ENCODE measurements at regions not wholly inside any gene's neighbourhood (a gene's known extent, or its start where the extent isn't known, plus 50 kb on each side); places are given as distances from the start of the nearest gene placed in this dataset.

DNA sequence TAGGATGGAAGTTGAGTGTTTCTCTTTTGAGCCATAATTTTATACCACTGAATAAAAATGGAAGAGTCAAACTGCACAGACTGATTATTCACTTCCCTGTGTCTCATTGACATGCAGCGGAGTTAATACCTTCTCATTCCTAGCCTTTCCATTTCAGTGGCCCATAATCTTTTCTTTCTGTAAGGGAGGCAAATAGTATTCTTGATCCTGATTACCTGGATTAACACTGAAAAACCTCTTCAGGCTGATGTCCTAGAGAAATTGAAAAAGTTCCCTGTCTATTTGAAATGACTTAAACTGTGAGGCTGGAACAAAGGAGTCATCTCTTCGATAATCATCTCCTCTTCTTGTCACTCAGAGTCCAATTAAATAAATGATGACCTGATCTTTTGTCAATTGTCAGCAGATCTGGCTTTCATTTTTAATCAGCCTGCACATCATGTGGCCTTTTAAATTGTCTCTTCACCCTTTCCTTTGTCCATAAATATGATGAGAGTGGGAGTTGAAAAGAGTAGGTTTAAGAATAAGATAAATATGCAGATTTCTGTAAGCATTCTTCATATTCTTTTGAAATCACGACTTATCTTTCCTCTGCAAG, 713.0 kb downstream of the EPM2A start:
- no peak for DNase-seq (ENCODE audit: low read depth)
- no peak overlapping the region for H3K4me3 ChIP-seq (ENCODE audit: low read depth, low read length)
- no peak for TF ChIP-seq CTCF (IDR thresholded peaks at IDR 0.05; ENCODE audit: insufficient read depth, low read length)

DNA sequence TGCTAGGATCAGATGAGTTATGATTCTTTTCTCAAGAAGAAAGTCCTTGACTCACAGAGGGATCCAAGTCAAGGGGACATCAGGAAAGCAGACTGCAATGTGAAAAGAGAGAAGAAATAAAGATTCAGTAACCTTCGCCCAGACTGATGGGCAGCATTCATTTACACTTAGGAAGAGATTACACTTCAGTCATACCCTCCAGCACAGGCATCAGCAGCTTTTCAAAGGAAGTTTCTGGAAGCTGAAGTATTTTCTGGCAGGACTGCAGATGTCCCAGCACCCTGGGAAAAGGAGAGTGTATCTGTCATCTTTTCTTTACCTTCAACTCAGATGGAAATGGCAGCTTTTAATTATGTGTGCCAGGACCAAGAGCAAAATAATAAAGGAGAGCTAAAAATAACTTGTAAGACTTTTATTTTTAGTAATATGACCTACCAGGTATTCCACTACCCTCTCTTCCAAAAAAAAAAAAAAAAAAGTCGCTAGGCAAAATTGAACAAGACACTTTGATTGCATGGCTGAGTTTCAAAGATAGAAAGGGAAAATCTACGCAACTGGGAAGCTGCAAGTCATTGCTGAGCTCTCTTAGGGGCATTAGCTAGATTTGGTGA, 712.1 kb downstream of the EPM2A start:
- TF ChIP-seq CTCF (IDR thresholded peaks at IDR 0.05; ENCODE audit: insufficient read depth, low read length), result no peak

DNA sequence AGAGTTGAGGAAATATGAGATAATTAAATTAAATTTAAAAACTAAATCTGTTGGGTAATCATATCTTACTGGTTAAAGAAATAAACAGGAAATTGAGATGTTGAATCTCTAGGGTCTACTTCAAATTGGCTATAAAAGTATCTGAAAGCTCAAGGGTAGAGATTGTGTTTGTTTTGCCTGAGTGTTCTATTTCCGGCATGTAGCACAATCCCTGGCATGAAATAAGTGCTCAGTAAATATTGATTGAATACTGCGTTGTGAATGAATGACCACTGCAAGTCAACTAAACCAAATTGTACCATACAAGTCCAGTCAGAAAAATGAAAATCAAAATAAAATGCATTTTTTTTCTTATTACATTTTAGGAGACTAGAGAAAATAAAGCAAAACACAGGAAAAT, 709.8 kb downstream of the EPM2A start:
- no peak for DNase-seq (ENCODE audit: low read depth)
- H3K4me3 ChIP-seq (ENCODE audit: low read depth, low read length), result no peak overlapping the region

More for the DNA sequence above, 712.1 kb downstream of the EPM2A start:
- no peak overlapping the region for H3K4me3 ChIP-seq (ENCODE audit: low read depth, low read length)
- DNase-seq (ENCODE audit: low read depth), result no peak

DNA sequence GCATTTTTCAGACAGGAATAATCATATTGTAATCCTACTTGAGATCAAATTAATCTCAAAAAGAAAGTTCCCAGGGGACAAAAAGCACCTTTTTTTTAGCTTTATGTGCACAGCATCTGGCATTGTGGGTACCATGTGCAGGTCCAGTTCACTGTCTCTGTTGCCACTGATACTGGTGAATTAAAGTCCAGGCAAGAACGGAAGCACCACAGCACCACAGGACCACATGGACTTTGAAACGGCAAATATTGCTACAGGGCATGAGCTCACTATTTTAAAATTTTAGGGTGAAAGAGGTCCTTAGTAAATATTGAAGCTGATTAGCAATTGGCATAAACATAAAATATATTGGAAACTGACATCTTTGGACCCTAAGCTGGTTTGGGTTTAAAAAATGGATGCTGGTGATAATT, 709.0 kb downstream of the EPM2A start:
- no peak for TF ChIP-seq CTCF (IDR thresholded peaks at IDR 0.05; ENCODE audit: insufficient read depth, low read length)
- no peak overlapping the region for H3K4me3 ChIP-seq (ENCODE audit: low read depth, low read length)
- no peak for DNase-seq (ENCODE audit: low read depth)

More for the DNA sequence above, 709.8 kb downstream of the EPM2A start:
- no peak for TF ChIP-seq CTCF (IDR thresholded peaks at IDR 0.05; ENCODE audit: insufficient read depth, low read length)

DNA sequence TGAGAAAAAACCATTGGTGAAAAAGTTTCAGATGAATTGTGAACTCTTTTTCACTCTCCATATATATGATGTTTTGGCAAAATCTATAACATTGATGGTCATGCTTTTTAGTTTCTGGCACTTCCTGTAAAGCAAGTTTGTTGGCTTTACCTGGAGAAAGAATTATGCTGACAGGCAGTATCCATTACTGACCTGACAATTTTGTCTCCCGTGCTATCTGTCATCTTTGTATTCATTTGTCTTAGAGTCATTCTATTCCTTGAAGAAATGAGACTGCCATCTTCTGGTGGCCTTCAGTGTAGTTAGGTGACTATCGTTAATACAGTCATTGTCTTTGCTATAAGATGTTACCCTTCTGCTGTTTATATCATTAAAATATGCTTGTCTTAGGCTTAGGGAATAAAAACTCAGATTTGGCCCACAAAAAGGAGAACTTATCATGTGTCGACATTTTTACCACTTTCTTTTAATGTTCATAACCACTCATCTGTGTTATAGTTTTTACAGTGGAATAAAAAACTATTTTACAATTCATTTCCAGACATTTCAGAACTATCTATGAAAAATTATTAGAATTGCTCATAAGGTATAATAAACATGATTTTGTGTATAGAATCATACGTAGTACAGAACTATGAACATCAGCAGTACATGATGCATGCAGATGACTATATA, 707.0 kb downstream of the EPM2A start:
- peak; percentile 43 for DNase-seq (ENCODE audit: low read depth)
- peak; percentile 56 for TF ChIP-seq CTCF (IDR thresholded peaks at IDR 0.05; ENCODE audit: insufficient read depth, low read length)
- H3K4me3 ChIP-seq (ENCODE audit: low read depth, low read length), result no peak overlapping the region

DNA sequence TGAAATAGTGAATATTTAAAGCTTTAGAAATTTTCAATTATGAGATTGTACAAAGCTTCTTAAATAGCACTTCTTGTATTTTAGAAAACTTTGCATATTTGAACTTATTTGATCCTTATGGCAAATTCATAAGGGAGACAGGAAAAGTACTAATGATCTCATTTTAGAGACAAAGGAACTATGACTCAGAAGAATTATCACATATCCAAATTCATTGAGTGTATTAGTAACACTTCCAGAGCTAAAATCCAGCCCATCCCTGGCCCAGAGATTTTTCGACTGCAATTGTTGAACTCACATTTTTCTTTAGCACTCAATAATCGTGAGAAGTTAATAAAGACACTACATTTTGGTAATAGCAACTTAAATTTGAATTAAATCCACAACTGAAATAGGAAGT, 704.3 kb downstream of the EPM2A start:
- H3K4me3 ChIP-seq (ENCODE audit: low read depth, low read length), result no peak overlapping the region
- TF ChIP-seq CTCF (IDR thresholded peaks at IDR 0.05; ENCODE audit: insufficient read depth, low read length), result no peak
- DNase-seq (ENCODE audit: low read depth), result peak; percentile 20

All from fibroblast of the aortic adventitia (primary cell).